ENCODE measurements at regions not wholly inside any gene's neighbourhood (a gene's known extent, or its start where the extent isn't known, plus 50 kb on each side); places are given as distances from the start of the nearest gene placed in this dataset.

DNA sequence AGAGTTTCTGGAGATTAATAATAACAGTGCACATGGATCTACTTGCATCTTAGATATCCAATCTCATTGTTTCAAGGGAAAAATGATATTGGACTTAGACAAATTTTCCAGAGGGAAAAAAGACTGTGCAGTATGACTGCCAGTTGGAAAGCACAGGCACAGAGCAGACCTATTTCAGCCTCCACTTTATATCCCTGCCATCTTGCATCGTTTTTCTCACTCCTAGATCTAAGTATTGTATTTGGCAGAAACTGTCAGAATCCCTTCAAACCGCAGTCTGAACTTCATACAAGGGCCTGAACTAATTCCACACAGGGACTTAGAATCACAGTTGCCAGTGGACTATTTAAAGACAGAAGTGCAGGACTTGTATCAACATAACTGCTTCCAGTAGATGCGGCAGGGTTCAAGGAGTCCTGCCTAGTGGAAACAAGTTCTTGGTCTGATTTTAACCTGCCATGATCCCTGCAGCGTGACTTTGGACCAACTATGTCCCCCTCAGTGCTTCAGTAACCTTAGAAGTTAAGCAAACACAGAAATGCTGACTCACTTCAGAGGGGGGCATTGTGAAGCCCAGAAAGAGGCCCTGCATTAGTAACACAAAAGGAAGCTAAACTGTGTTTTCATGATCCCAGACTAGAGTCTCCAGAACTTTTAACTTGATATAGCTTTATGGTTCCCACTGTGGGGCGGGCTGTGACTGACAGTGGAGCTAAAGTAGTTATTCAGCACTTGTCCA, 95.7 kb upstream of the PALS2 start:
- Histone ChIP-seq H3K4me2 (replicated peaks; ENCODE audit: low read depth, low read length, poor library complexity, severe bottlenecking) (no peak overlapping the region), H2AFZ (ENCODE audit: insufficient read depth, low read depth, low read length, poor library complexity, severe bottlenecking) (no peak overlapping the region), H3K79me2 (ENCODE audit: control insufficient read depth, insufficient read depth, low read length) (no peaks in the 10 kb centered on the region), H3K27me3 (replicated peaks in 1 of 4; ENCODE audit: control extremely low read depth in 1 of 4, control insufficient read depth in 3 of 4, insufficient read depth in 4 of 4, low read length in 3 of 4) (peaks cover 0 to 3% (median 0%) of the 10 kb centered on the region in 4 experiments), H4K20me1 (ENCODE audit: control insufficient read depth, insufficient read depth, low read length, poor library complexity, severe bottlenecking) (no peaks in the 10 kb centered on the region), H3K4me3 (ENCODE audit: control extremely low read depth in 1 of 5, extremely low read depth in 1 of 5, insufficient read depth in 1 of 5, low read depth in 2 of 5, low read length in 4 of 5) (no peak overlapping the region), H3K9me3 (ENCODE audit: control extremely low read depth in 1 of 3, control insufficient read depth in 2 of 3, insufficient read depth in 1 of 3, low read length in 2 of 3) (no peaks in the 10 kb centered on the region), H3K27ac (ENCODE audit: low read length in 2 of 2) (no peak overlapping the region), H3K9ac (ENCODE audit: low read length) (no peak overlapping the region), H3K36me3 (replicated peaks in 1 of 2; ENCODE audit: control extremely low read depth in 1 of 2, control insufficient read depth in 1 of 2, extremely low read depth in 1 of 2, insufficient read depth in 2 of 2, low read length in 1 of 2) (no peaks in the 10 kb centered on the region), H3K4me1 (ENCODE audit: control insufficient read depth in 2 of 2, insufficient read depth in 2 of 2, low read length in 2 of 2) (no peaks in the 10 kb centered on the region)
- H3K27ac Mint-ChIP-seq, result no peak overlapping the region
- no peaks in the 10 kb centered on the region for H3K9me3 Mint-ChIP-seq (ENCODE audit: insufficient read depth)
- ATAC-seq (ENCODE audit: low read depth) (no peak), DNase-seq (no peak)
- H3K4me3 Mint-ChIP-seq, result no peak overlapping the region
- H3K4me1 Mint-ChIP-seq, result no peaks in the 10 kb centered on the region
- peaks cover 17% of the 10 kb centered on the region for H3K27me3 Mint-ChIP-seq
- POLR2A ChIA-PET, result no interaction called here
- intact Hi-C loops (cut with micrococcal nuclease), result no loop called here
- WGBS (ENCODE audit: insufficient coverage), result 37% methylated on average over 2 of the region's 5 CpGs
- TF ChIP-seq, protein P1, sequence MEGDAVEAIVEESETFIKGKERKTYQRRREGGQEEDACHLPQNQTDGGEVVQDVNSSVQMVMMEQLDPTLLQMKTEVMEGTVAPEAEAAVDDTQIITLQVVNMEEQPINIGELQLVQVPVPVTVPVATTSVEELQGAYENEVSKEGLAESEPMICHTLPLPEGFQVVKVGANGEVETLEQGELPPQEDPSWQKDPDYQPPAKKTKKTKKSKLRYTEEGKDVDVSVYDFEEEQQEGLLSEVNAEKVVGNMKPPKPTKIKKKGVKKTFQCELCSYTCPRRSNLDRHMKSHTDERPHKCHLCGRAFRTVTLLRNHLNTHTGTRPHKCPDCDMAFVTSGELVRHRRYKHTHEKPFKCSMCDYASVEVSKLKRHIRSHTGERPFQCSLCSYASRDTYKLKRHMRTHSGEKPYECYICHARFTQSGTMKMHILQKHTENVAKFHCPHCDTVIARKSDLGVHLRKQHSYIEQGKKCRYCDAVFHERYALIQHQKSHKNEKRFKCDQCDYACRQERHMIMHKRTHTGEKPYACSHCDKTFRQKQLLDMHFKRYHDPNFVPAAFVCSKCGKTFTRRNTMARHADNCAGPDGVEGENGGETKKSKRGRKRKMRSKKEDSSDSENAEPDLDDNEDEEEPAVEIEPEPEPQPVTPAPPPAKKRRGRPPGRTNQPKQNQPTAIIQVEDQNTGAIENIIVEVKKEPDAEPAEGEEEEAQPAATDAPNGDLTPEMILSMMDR (IDR thresholded peaks at IDR 0.05), result no peak
- no peak for TF ChIP-seq EZH2 (IDR thresholded peaks at IDR 0.05; ENCODE audit: borderline replicate concordance, insufficient read depth, low read depth, low read length, poor library complexity, severe bottlenecking)
- CTCF ChIA-PET, result interaction anchor here (1.3 kb wide), 1 partner anchor 616 kb away, joined by 4 read pairs; no protein-coding TSS in a partner anchor

DNA sequence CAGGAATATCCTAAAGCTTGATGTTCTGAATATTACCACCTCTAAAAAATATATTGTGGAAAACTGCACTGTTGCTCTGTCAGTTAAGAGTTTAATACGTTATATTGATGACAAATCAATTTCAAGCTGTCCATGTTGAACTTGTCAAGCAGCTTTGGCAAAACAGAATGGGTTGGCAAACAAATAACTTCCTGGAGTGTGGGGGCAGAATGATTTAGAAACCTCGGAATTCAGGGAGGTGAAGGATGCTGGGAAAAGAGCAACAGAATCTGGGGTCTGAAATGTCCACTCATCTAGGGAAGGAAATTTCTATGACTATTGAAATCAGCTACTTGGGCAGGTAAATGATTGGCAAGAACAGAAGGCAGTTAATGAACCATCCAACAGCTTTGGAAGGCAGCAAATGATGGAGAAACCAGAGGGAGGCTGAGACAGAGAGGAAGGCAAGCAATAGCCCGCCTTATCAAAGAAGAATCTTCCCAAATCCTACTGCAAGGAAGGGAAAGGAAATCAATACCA, 95.1 kb upstream of the PALS2 start:
- Histone ChIP-seq H3K79me2 (ENCODE audit: control insufficient read depth, insufficient read depth, low read length) (no peaks in the 10 kb centered on the region), H3K27ac (ENCODE audit: low read length in 2 of 2) (no peak overlapping the region), H3K9me3 (ENCODE audit: control extremely low read depth in 1 of 3, control insufficient read depth in 2 of 3, insufficient read depth in 1 of 3, low read length in 2 of 3) (no peaks in the 10 kb centered on the region), H3K9ac (ENCODE audit: low read length) (no peak overlapping the region), H3K4me1 (ENCODE audit: control insufficient read depth in 2 of 2, insufficient read depth in 2 of 2, low read length in 2 of 2) (no peaks in the 10 kb centered on the region), H3K36me3 (replicated peaks in 1 of 2; ENCODE audit: control extremely low read depth in 1 of 2, control insufficient read depth in 1 of 2, extremely low read depth in 1 of 2, insufficient read depth in 2 of 2, low read length in 1 of 2) (no peaks in the 10 kb centered on the region), H2AFZ (ENCODE audit: insufficient read depth, low read depth, low read length, poor library complexity, severe bottlenecking) (no peak overlapping the region), H3K4me3 (ENCODE audit: control extremely low read depth in 1 of 5, extremely low read depth in 1 of 5, insufficient read depth in 1 of 5, low read depth in 2 of 5, low read length in 4 of 5) (no peak overlapping the region), H3K4me2 (replicated peaks; ENCODE audit: low read depth, low read length, poor library complexity, severe bottlenecking) (no peak overlapping the region), H3K27me3 (replicated peaks in 1 of 4; ENCODE audit: control extremely low read depth in 1 of 4, control insufficient read depth in 3 of 4, insufficient read depth in 4 of 4, low read length in 3 of 4) (peaks cover 0 to 3% (median 0%) of the 10 kb centered on the region in 4 experiments), H4K20me1 (ENCODE audit: control insufficient read depth, insufficient read depth, low read length, poor library complexity, severe bottlenecking) (no peaks in the 10 kb centered on the region)
- WGBS (ENCODE audit: insufficient coverage), result 86% methylated on average over 1 of the region's 3 CpGs
- TF ChIP-seq, protein P1 (IDR thresholded peaks at IDR 0.05), result no peak
- no peak for TF ChIP-seq EZH2 (IDR thresholded peaks at IDR 0.05; ENCODE audit: borderline replicate concordance, insufficient read depth, low read depth, low read length, poor library complexity, severe bottlenecking)
- no peaks in the 10 kb centered on the region for H3K9me3 Mint-ChIP-seq (ENCODE audit: insufficient read depth)
- intact Hi-C loops (cut with micrococcal nuclease), result no loop called here
- H3K27ac Mint-ChIP-seq, result no peak overlapping the region
- H3K4me3 Mint-ChIP-seq, result no peak overlapping the region
- H3K4me1 Mint-ChIP-seq, result no peaks in the 10 kb centered on the region
- peaks cover 17% of the 10 kb centered on the region for H3K27me3 Mint-ChIP-seq
- ChIA-PET CTCF (interaction anchor here (1.3 kb wide), 1 partner anchor 615 kb away, joined by 4 read pairs; no protein-coding TSS in a partner anchor), POLR2A (no interaction called here)
- DNase-seq, result no peak
- no peak for ATAC-seq (ENCODE audit: low read depth)

Data from B cell (primary cell).